ENCODE measurements at regions not wholly inside any gene's neighbourhood (a gene's known extent, or its start where the extent isn't known, plus 50 kb on each side); places are given as distances from the start of the nearest gene placed in this dataset.

- TF ChIP-seq CTCF (CRISPR knock-in tag; IDR thresholded peaks at IDR 0.05), result no peak
- TF ChIP-seq POLR2G (IDR thresholded peaks at IDR 0.05; ENCODE audit: low read depth, low read length), result no peak
- no peak for TF ChIP-seq HOXA3 (CRISPR knock-in tag; IDR thresholded peaks at IDR 0.05)
- TF ChIP-seq ZNF781 (CRISPR knock-in tag; IDR thresholded peaks at IDR 0.05; ENCODE audit: borderline replicate concordance, not compliant biosample characterization), result no peak
- TF ChIP-seq ZNF282 (IDR thresholded peaks at IDR 0.05; ENCODE audit: partially characterized antibody), result no peak
- TF ChIP-seq HMG20A (CRISPR knock-in tag; IDR thresholded peaks at IDR 0.05; ENCODE audit: borderline replicate concordance), result no peak
- TF ChIP-seq ZNF547 (CRISPR knock-in tag; IDR thresholded peaks at IDR 0.05), result no peak
Measured at GRCh38 chr2:221857719-221858118, 285.6 kb upstream of the EPHA4 start.

Measured in HepG2 (cell line).